Endothelial cell of umbilical vein (primary cell): ENCODE measurements at regions not wholly inside any gene's neighbourhood (a gene's known extent, or its start where the extent isn't known, plus 50 kb on each side); places are given as distances from the start of the nearest gene placed in this dataset.

Source experiments
- BruUV-seq: library from RNA; stranded (reverse); fragments of 400-500 nt; replicated peaks from 2 replicates; lab custom pipeline; 2021; lab: Mats Ljungman, UMichigan
- CTCF ChIA-PET: fragments of 300-600, 350-600 bp; sonication (Branson Sonifier 250); formaldehyde crosslinking; loops from one replicate; lab custom pipeline; 2021; ENCODE audit warnings: antibody characterized with exemption, inconsistent platforms; lab: Charles Lee
- POLR2A ChIA-PET: fragments of 300-600, 350-600 bp; sonication (Branson Sonifier 250); formaldehyde crosslinking; loops from one replicate; lab custom pipeline; 2021; ENCODE audit warnings: antibody characterized with exemption, inconsistent platforms; lab: Charles Lee
- DNase-seq: peaks from one replicate; pipeline ENCODE4 v3.0.0-alpha.2; 2011; ENCODE audit warnings: low read depth, low spot score
- FAIRE-seq: peaks from 2 replicates; lab custom pipeline; 2011; peaks lifted over from hg19 to GRCh38; lab: Jason Lieb, UNC
- H2AFZ ChIP-seq: 2 replicates; pipeline ENCODE4 v1.6.0; 2012; ENCODE audit warnings: low read depth, low read length, control low read depth, inconsistent platforms
- H3K27ac ChIP-seq: 2 replicates; pipeline ENCODE4 v1.5.1; 2011; ENCODE audit warnings: low read depth, mild to moderate bottlenecking, control low read depth, low read length, moderate library complexity; ENCODE audit not compliant: insufficient read depth
- H3K27me3 ChIP-seq, 2 experiments: 2 replicates each; pipeline versions ENCODE4 v1.6.0 to v1.6.1; 2011; ENCODE audit warnings: low read length in 2 of 2, mixed read lengths in 1 of 2; ENCODE audit not compliant: control insufficient read depth in 2 of 2, insufficient read depth in 2 of 2
- H3K36me3 ChIP-seq, 2 experiments: 2 replicates in 1 of 2; 3 replicates in 1 of 2; pipeline ENCODE4 v1.5.1; 2011; ENCODE audit warnings: low read length in 2 of 2, mild to moderate bottlenecking in 1 of 2, moderate library complexity in 1 of 2; ENCODE audit not compliant: control insufficient read depth in 2 of 2, insufficient read depth in 2 of 2; ENCODE audit errors: extremely low read depth in 1 of 2
- H3K4me1 ChIP-seq: 3 replicates; pipeline ENCODE4 v1.5.1; 2011; ENCODE audit warnings: mild to moderate bottlenecking, low read length; ENCODE audit not compliant: control insufficient read depth, insufficient read depth; ENCODE audit errors: extremely low read depth
- H3K4me2 ChIP-seq: 2 replicates; pipeline ENCODE4 v1.6.1; 2011; ENCODE audit warnings: low read length, control low read depth, mixed read lengths; ENCODE audit not compliant: insufficient read depth
- H3K4me3 ChIP-seq, 3 experiments: fragments of 200-600 bp in 1 of 3; sonication (generic), shearing (Covaris generic) in 1 of 3; replicated peaks in 1 of 3; 2 replicates each; pipeline ENCODE4 v1.5.1; 2011 to 2016; ENCODE audit warnings: control low read depth in 3 of 3, low read length in 3 of 3, mild to moderate bottlenecking in 2 of 3, inconsistent platforms in 1 of 3, low read depth in 1 of 3, moderate library complexity in 1 of 3; ENCODE audit not compliant: insufficient read depth in 1 of 3
- H3K79me2 ChIP-seq: 2 replicates; pipeline ENCODE4 v1.6.0; 2012; ENCODE audit warnings: low read length, inconsistent platforms; ENCODE audit not compliant: control insufficient read depth, insufficient read depth
- H3K9ac ChIP-seq: replicated peaks from 2 replicates; pipeline ENCODE3; 2011; ENCODE audit warnings: low read length, control low read depth; ENCODE audit not compliant: insufficient read depth; ENCODE audit errors: extremely low read depth
- H3K9me1 ChIP-seq: replicated peaks from 3 replicates; pipeline ENCODE4 v1.6.0; 2011; ENCODE audit warnings: mild to moderate bottlenecking, low read length; ENCODE audit not compliant: control insufficient read depth, insufficient read depth; ENCODE audit errors: extremely low read depth
- H3K9me3 ChIP-seq: replicated peaks from 2 replicates; pipeline ENCODE4 v1.5.1; 2012; ENCODE audit warnings: low read length, inconsistent platforms; ENCODE audit not compliant: control insufficient read depth, insufficient read depth
- H4K20me1 ChIP-seq: replicated peaks from 2 replicates; pipeline ENCODE3; 2011; ENCODE audit warnings: mild to moderate bottlenecking, low read length; ENCODE audit not compliant: control insufficient read depth, insufficient read depth; ENCODE audit errors: extremely low read depth
- CTCF ChIP-seq, 2 donors: IDR thresholded peaks; 1 replicate in 1 of 2; 2 replicates in 1 of 2; pipeline ENCODE4 v1.5.1; 2011; ENCODE audit warnings: low read length in 2 of 2, mild to moderate bottlenecking in 2 of 2, moderate library complexity in 2 of 2, control low read depth in 1 of 2, inconsistent platforms in 1 of 2, low read depth in 1 of 2; ENCODE audit not compliant: insufficient read depth in 1 of 2; ENCODE audit errors: extremely low read depth in 1 of 2
- EZH2 ChIP-seq: IDR thresholded peaks from 2 replicates; pipeline ENCODE4 v1.6.1; 2012; ENCODE audit warnings: borderline replicate concordance, low read depth, mild to moderate bottlenecking, moderate library complexity, low read length, inconsistent platforms; ENCODE audit not compliant: severe bottlenecking
- FOS ChIP-seq: IDR thresholded peaks from 2 replicates; pipeline ENCODE4 v1.6.1; 2011; ENCODE audit warnings: mild to moderate bottlenecking, low read length, moderate library complexity, borderline replicate concordance; ENCODE audit not compliant: insufficient read depth
- GATA2 ChIP-seq: IDR thresholded peaks from 2 replicates; pipeline ENCODE4 v1.7.0; 2011; ENCODE audit warnings: low read depth, mild to moderate bottlenecking, moderate library complexity, mixed read lengths, low read length; ENCODE audit not compliant: insufficient read length, insufficient read depth
- JUN ChIP-seq: IDR thresholded peaks from 2 replicates; pipeline ENCODE4 v1.6.1; 2011; ENCODE audit warnings: borderline replicate concordance, low read depth; ENCODE audit not compliant: insufficient read length, insufficient read depth
- MAX ChIP-seq: IDR thresholded peaks from 2 replicates; pipeline ENCODE4 v1.6.1; 2011; ENCODE audit not compliant: insufficient read depth, insufficient read length
- MYC ChIP-seq: IDR thresholded peaks from one replicate; pipeline ENCODE4 v1.6.1; 2011; ENCODE audit warnings: mild to moderate bottlenecking, low read depth, low read length
- POLR2A ChIP-seq: IDR thresholded peaks from 2 replicates; pipeline ENCODE4 v1.6.1; 2012; ENCODE audit warnings: low read depth, mild to moderate bottlenecking, control low read depth, low read length
- POLR2AphosphoS5 ChIP-seq: IDR thresholded peaks from 2 replicates; pipeline ENCODE4 v1.6.1; 2012; ENCODE audit warnings: low read depth, mild to moderate bottlenecking, control low read depth, low read length, moderate library complexity; ENCODE audit not compliant: insufficient read depth
- dilution Hi-C: fragments of 300-500 bp; cut with MboI; formaldehyde crosslinking; loops from one replicate; pipeline ENCODE4 v1.15.0; 2019; ENCODE audit warnings: low sequenced_read_pairs; ENCODE audit not compliant: extremely low pct_ligation_motif_present
- intact Hi-C: fragments of 100-400 bp; cut with micrococcal nuclease; formaldehyde crosslinking; loops from one replicate; pipeline ENCODE4 v1.10.0; 2022

DNA sequence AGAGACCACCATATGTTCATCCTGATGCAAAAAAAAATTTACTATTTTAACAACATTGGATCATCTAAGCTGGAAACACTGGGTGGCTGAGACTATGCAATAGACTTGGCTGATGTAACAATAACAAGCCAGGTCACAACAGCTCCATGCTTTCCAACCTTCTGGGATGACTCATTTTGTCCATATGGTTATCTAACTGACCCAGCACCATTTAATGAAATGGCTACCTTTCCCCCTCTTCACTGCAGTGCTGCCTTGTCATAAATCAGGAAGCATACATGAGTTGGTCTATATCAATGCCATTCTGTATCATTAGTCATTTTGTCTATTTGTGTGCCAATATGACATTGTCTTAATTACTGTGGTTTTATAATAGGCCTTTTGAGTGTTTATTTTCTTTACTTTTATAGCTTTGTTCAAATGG is 217.6 kb upstream of the KCNJ16 start:
- intact Hi-C loops: loop anchor here (1.0 to 5.0 kb wide), 5 partner anchors 13 to 311 kb away; no protein-coding TSS in a partner anchor
- H3K4me3 ChIP-seq: no peak overlapping the region
- no peak overlapping the region for H2AFZ ChIP-seq
- TF ChIP-seq FOS (peak; percentile 96), POLR2A (peak; percentile 53), MAX (no peak), POLR2AphosphoS5 (peak; percentile 83), CTCF (IDR thresholded peaks at IDR 0.05; ENCODE audit: extremely low read depth in 1 of 2, insufficient read depth in 1 of 2, low read depth in 1 of 2, low read length in 2 of 2) (no peak), EZH2 (no peak), MYC (peak; percentile 80), GATA2 (peak; percentile 94), JUN (peak; percentile 93)
- no peaks in the 10 kb centered on the region for H3K36me3 ChIP-seq
- no peaks in the 10 kb centered on the region for H3K9me1 ChIP-seq
- BruUV-seq: no TSS peak
- DNase-seq: peak; percentile 95
- H3K9me3 ChIP-seq: no peaks in the 10 kb centered on the region
- ChIA-PET CTCF (interaction anchor here (0.8 to 1.8 kb wide), 8 partner anchors 14 to 331 kb away, joined by 3 to 10 read pairs (median 4); no protein-coding TSS in a partner anchor), POLR2A (no interaction called here)
- peaks cover 14% of the 10 kb centered on the region for H3K4me1 ChIP-seq
- H3K27me3 ChIP-seq: no peaks in the 10 kb centered on the region
- H3K4me2 ChIP-seq: peak overlapping the region; percentile 18
- no peaks in the 10 kb centered on the region for H4K20me1 ChIP-seq
- FAIRE-seq: peak; percentile 91
- no peak overlapping the region for H3K9ac ChIP-seq
- H3K79me2 ChIP-seq: no peaks in the 10 kb centered on the region
- peak overlapping the region; percentile 35 for H3K27ac ChIP-seq
- dilution Hi-C loops: no loop called here
